ENCODE measurements at regions not wholly inside any gene's neighbourhood (a gene's known extent, or its start where the extent isn't known, plus 50 kb on each side); places are given as distances from the start of the nearest gene placed in this dataset.

DNA sequence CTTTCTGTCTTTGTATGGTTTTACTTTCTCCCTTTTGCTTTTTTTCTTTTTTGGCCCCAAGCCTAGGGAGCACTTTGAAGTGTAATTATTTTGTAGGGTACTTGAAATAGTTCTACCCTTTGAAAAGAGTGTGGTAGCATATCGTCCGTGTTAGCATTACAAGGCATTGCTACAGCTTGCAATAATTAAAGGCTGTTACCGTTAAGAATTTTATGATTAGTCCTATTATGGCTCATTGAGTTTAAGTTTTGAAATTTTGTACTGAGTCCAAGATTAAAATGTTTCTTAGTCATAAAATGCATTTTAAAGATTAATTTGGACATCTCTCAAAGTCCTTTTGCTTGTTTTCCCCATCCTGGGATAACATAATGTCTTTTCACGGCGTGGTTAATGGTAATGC, 490.0 kb upstream of the LRRN3 start:
- no peak for TF ChIP-seq CTCF (IDR thresholded peaks at IDR 0.05)
- POLR2A ChIA-PET: no interaction called here
- no peak for ATAC-seq

DNA sequence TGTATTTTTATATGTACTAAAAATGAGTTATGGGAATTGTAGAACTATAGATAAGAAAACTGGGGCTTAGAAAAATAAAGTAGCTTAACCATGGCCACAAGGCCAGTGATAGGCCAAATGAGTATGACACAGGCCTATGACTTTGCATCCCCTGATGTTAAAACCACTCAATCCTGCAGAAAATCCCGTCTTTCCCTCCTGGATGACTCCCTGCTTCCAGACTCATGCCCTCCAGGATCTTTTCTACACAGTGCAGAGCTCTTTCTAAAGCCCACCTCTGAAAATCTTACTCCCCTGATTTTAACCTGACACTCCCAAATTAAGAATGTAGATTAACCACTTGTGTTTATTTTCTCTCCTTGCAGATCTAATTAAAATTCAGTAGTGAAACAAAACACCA, 489.2 kb upstream of the LRRN3 start:
- Mint-ChIP-seq H3K4me3 (no peak overlapping the region), H3K27me3 (no peaks in the 10 kb centered on the region), H3K4me1 (ENCODE audit: low read depth) (peaks cover under 1% of the 10 kb centered on the region), H3K36me3 (ENCODE audit: low read depth) (no peaks in the 10 kb centered on the region), H3K27ac (no peak overlapping the region), H3K9me3 (no peaks in the 10 kb centered on the region)
- POLR2A ChIA-PET: no interaction called here
- intact Hi-C loops (cut with micrococcal nuclease): no loop called here
- TF ChIP-seq CTCF (IDR thresholded peaks at IDR 0.05): no peak
- DNase-seq: no peak
- CTCF ChIA-PET: interaction anchor here (1.2 kb wide), 1 partner anchor 18 kb away, joined by 4 read pairs; no protein-coding TSS in a partner anchor
- ATAC-seq: no peak

More for the DNA sequence above, 490.0 kb upstream of the LRRN3 start:
- Mint-ChIP-seq H3K27me3 (no peaks in the 10 kb centered on the region), H3K36me3 (ENCODE audit: low read depth) (no peaks in the 10 kb centered on the region), H3K27ac (no peak overlapping the region), H3K4me3 (no peak overlapping the region), H3K4me1 (ENCODE audit: low read depth) (no peaks in the 10 kb centered on the region), H3K9me3 (no peaks in the 10 kb centered on the region)
- intact Hi-C loops (cut with micrococcal nuclease): no loop called here
- no peak for DNase-seq
- CTCF ChIA-PET: interaction anchor here (1.2 kb wide), 1 partner anchor 19 kb away, joined by 4 read pairs; no protein-coding TSS in a partner anchor

- H3K9me3 Mint-ChIP-seq: no peaks in the 10 kb centered on the region
- POLR2A ChIA-PET: no interaction called here
- DNase-seq (no peak), ATAC-seq (no peak)
- peaks cover 7% of the 10 kb centered on the region for H3K4me1 Mint-ChIP-seq (ENCODE audit: low read depth)
- H3K27ac Mint-ChIP-seq: no peak overlapping the region
- TF ChIP-seq CTCF (IDR thresholded peaks at IDR 0.05): no peak
- H3K36me3 Mint-ChIP-seq (ENCODE audit: low read depth): no peaks in the 10 kb centered on the region
- H3K27me3 Mint-ChIP-seq: no peaks in the 10 kb centered on the region
- intact Hi-C loops (cut with micrococcal nuclease): no loop called here
- no peak overlapping the region for H3K4me3 Mint-ChIP-seq
- CTCF ChIA-PET: no interaction called here
Observed at GRCh38 chr7:110604206-110604605, 486.7 kb upstream of the LRRN3 start.

- no peaks in the 10 kb centered on the region for H3K36me3 Mint-ChIP-seq (ENCODE audit: low read depth)
- H3K9me3 Mint-ChIP-seq: no peaks in the 10 kb centered on the region
- TF ChIP-seq CTCF (IDR thresholded peaks at IDR 0.05): no peak
- intact Hi-C loops (cut with micrococcal nuclease): no loop called here
- POLR2A ChIA-PET: no interaction called here
- H3K27me3 Mint-ChIP-seq: no peaks in the 10 kb centered on the region
- no peak overlapping the region for H3K4me3 Mint-ChIP-seq
- DNase-seq: no peak
- H3K4me1 Mint-ChIP-seq (ENCODE audit: low read depth): peaks cover 7% of the 10 kb centered on the region
- CTCF ChIA-PET: no interaction called here
- H3K27ac Mint-ChIP-seq: no peak overlapping the region
- ATAC-seq: no peak
Observed at GRCh38 chr7:110604885-110605284, 486.0 kb upstream of the LRRN3 start.

DNA sequence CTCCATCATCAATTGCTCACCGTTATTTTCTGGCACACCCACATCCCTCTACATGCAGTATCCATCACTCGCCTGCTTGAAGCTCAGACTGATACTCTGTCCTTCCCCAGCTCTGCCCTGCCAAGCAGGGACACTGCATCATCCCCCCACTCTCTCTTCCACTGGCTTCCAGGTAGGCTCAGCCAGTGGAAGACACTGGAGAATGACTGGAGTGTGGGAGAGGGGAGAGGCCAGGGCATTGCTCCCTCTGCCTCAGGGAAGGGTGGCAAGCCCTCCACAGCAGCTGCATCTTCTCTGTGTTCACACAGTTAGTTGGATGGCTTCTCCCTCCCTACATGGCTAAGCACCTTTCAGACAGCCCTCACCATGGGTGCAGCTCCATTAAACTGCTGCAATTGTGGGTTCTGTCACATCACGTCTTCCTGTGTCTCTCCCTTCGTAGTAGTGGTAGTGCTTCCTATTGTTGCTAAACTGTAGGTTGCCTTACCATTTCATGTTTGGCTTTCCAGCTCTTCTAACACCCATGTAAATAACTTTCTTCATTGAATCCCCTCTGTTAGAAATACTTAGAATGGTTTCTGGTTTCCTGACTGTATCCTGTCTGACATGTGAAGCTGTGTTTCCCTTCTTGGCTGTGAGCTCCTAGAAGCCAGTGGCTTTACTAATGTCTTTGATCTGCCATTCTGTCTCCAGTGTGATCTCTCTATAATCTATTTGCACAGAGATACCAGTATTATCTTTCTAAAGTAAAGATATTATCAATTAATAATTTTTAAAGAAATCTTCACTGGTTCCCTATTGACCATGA, 483.7 kb upstream of the LRRN3 start:
- no peak for TF ChIP-seq CTCF (IDR thresholded peaks at IDR 0.05)
- CTCF ChIA-PET: no interaction called here
- DNase-seq (no peak), ATAC-seq (no peak)
- Mint-ChIP-seq H3K36me3 (ENCODE audit: low read depth) (no peaks in the 10 kb centered on the region), H3K27ac (no peak overlapping the region), H3K4me1 (ENCODE audit: low read depth) (peaks cover 7% of the 10 kb centered on the region), H3K27me3 (no peaks in the 10 kb centered on the region), H3K4me3 (no peak overlapping the region), H3K9me3 (no peaks in the 10 kb centered on the region)
- POLR2A ChIA-PET: no interaction called here
- intact Hi-C loops (cut with micrococcal nuclease): no loop called here

Data from activated CD8-positive, alpha-beta T cell treated with anti-CD3 and anti-CD28 coated beads for 36 hours (primary cell).